Mucosa of rectum (tissue), 2 donors: ENCODE measurements at regions not wholly inside any gene's neighbourhood (a gene's known extent, or its start where the extent isn't known, plus 50 kb on each side); places are given as distances from the start of the nearest gene placed in this dataset.

Experiments used
- H3K27ac ChIP-seq, 2 donors: one replicate each; pipeline ENCODE4 v1.7.0; 2013; ENCODE audit warnings: inconsistent platforms in 2 of 2, low read depth in 2 of 2, low read length in 2 of 2
- H3K27me3 ChIP-seq, 2 donors: one replicate each; pipeline ENCODE4 v1.7.0; 2013; ENCODE audit warnings: low read length in 2 of 2; ENCODE audit not compliant: control insufficient read depth in 2 of 2, insufficient read depth in 2 of 2
- H3K36me3 ChIP-seq, 2 donors: one replicate each; pipeline ENCODE4 v1.7.0; 2013; ENCODE audit warnings: low read length in 2 of 2; ENCODE audit not compliant: control insufficient read depth in 2 of 2, insufficient read depth in 2 of 2
- H3K4me1 ChIP-seq, 2 donors: one replicate each; pipeline ENCODE4 v1.7.0; 2013; ENCODE audit warnings: low read length in 2 of 2, mild to moderate bottlenecking in 1 of 2; ENCODE audit not compliant: control insufficient read depth in 2 of 2, insufficient read depth in 2 of 2
- H3K4me3 ChIP-seq, 2 donors: one replicate each; pipeline ENCODE4 v1.7.0; 2013; ENCODE audit warnings: low read length in 2 of 2
- H3K9ac ChIP-seq, 2 donors: one replicate each; pipeline ENCODE4 v1.7.0; 2013; ENCODE audit warnings: low read length in 2 of 2, low read depth in 1 of 2, mild to moderate bottlenecking in 1 of 2
- H3K9me3 ChIP-seq, 2 donors: one replicate each; pipeline ENCODE4 v1.7.0; 2013; ENCODE audit warnings: low read length in 2 of 2; ENCODE audit not compliant: control insufficient read depth in 2 of 2
- donor health status: healthy.
- donor health status: Normal muscosa, but diverticular disease.

GRCh38 chr13:107141767-107142166 lies 573.8 kb upstream of the ARGLU1 start:
- no peak overlapping the region for H3K9ac ChIP-seq
- no peaks in the 10 kb centered on the region for H3K4me1 ChIP-seq
- no peaks in the 10 kb centered on the region for H3K9me3 ChIP-seq
- no peak overlapping the region for H3K27ac ChIP-seq
- no peak overlapping the region for H3K4me3 ChIP-seq
- no peaks in the 10 kb centered on the region for H3K36me3 ChIP-seq
- no peaks in the 10 kb centered on the region for H3K27me3 ChIP-seq

GRCh38 chr13:107139006-107139405 lies 571.1 kb upstream of the ARGLU1 start:
- H3K9ac ChIP-seq: no peak overlapping the region
- no peaks in the 10 kb centered on the region for H3K36me3 ChIP-seq
- no peak overlapping the region for H3K27ac ChIP-seq
- H3K9me3 ChIP-seq: no peaks in the 10 kb centered on the region
- no peaks in the 10 kb centered on the region for H3K27me3 ChIP-seq
- H3K4me3 ChIP-seq: no peak overlapping the region
- H3K4me1 ChIP-seq: no peaks in the 10 kb centered on the region

GRCh38 chr13:107138486-107138885 lies 570.5 kb upstream of the ARGLU1 start:
- no peaks in the 10 kb centered on the region for H3K9me3 ChIP-seq
- H3K4me1 ChIP-seq: no peaks in the 10 kb centered on the region
- H3K9ac ChIP-seq: no peak overlapping the region
- no peaks in the 10 kb centered on the region for H3K36me3 ChIP-seq
- no peak overlapping the region for H3K27ac ChIP-seq
- H3K27me3 ChIP-seq: no peaks in the 10 kb centered on the region
- H3K4me3 ChIP-seq: no peak overlapping the region

- no peak overlapping the region for H3K9ac ChIP-seq
- no peaks in the 10 kb centered on the region for H3K36me3 ChIP-seq
- H3K4me1 ChIP-seq: no peaks in the 10 kb centered on the region
- H3K4me3 ChIP-seq: no peak overlapping the region
- no peak overlapping the region for H3K27ac ChIP-seq
- no peaks in the 10 kb centered on the region for H3K27me3 ChIP-seq
- no peaks in the 10 kb centered on the region for H3K9me3 ChIP-seq
Observed at GRCh38 chr13:107133950-107134349, 566.0 kb upstream of the ARGLU1 start.

GRCh38 chr13:107130566-107130965 lies 562.6 kb upstream of the ARGLU1 start:
- Histone ChIP-seq H3K4me1 (no peaks in the 10 kb centered on the region), H3K9me3 (no peaks in the 10 kb centered on the region), H3K27ac (no peak overlapping the region), H3K36me3 (no peaks in the 10 kb centered on the region), H3K27me3 (no peaks in the 10 kb centered on the region), H3K9ac (no peak overlapping the region), H3K4me3 (no peak overlapping the region)

GRCh38 chr13:107124730-107125129 lies 556.8 kb upstream of the ARGLU1 start:
- H3K4me1 ChIP-seq: peaks cover 0 to 4% of the 10 kb centered on the region in 2 donors
- no peaks in the 10 kb centered on the region for H3K36me3 ChIP-seq
- H3K27me3 ChIP-seq: no peaks in the 10 kb centered on the region
- H3K27ac ChIP-seq: no peak overlapping the region
- no peaks in the 10 kb centered on the region for H3K9me3 ChIP-seq
- H3K4me3 ChIP-seq: no peak overlapping the region
- no peak overlapping the region for H3K9ac ChIP-seq

GRCh38 chr13:107124129-107124718 lies 556.3 kb upstream of the ARGLU1 start:
- H3K9ac ChIP-seq: no peak overlapping the region
- no peaks in the 10 kb centered on the region for H3K36me3 ChIP-seq
- peaks cover 0 to 4% of the 10 kb centered on the region in 2 donors for H3K4me1 ChIP-seq
- H3K27me3 ChIP-seq: no peaks in the 10 kb centered on the region
- no peak overlapping the region for H3K4me3 ChIP-seq
- H3K27ac ChIP-seq: no peak overlapping the region
- H3K9me3 ChIP-seq: no peaks in the 10 kb centered on the region

GRCh38 chr13:107121793-107122192 lies 553.9 kb upstream of the ARGLU1 start:
- H3K27me3 ChIP-seq: no peaks in the 10 kb centered on the region
- no peak overlapping the region for H3K27ac ChIP-seq

GRCh38 chr13:107119989-107120881 lies 552.3 kb upstream of the ARGLU1 start:
- no peak overlapping the region for H3K4me3 ChIP-seq
- H3K27ac ChIP-seq: no peak overlapping the region
- no peaks in the 10 kb centered on the region for H3K36me3 ChIP-seq
- H3K27me3 ChIP-seq: no peaks in the 10 kb centered on the region
- no peak overlapping the region for H3K9ac ChIP-seq
- H3K9me3 ChIP-seq: no peaks in the 10 kb centered on the region
- H3K4me1 ChIP-seq: peaks cover 0 to 4% of the 10 kb centered on the region in 2 donors

More at GRCh38 chr13:107121793-107122192, 553.9 kb upstream of the ARGLU1 start:
- Histone ChIP-seq H3K9ac (no peak overlapping the region), H3K9me3 (no peaks in the 10 kb centered on the region), H3K36me3 (no peaks in the 10 kb centered on the region), H3K4me3 (no peak overlapping the region), H3K4me1 (peaks cover 0 to 4% of the 10 kb centered on the region in 2 donors)

- Histone ChIP-seq H3K9me3 (no peaks in the 10 kb centered on the region), H3K9ac (no peak overlapping the region), H3K36me3 (no peaks in the 10 kb centered on the region), H3K4me1 (peaks cover 0 to 4% of the 10 kb centered on the region in 2 donors), H3K4me3 (no peak overlapping the region), H3K27me3 (no peaks in the 10 kb centered on the region), H3K27ac (no peak overlapping the region)
Observed at GRCh38 chr13:107118506-107118905, 550.6 kb upstream of the ARGLU1 start.
